GDM1 (cell line): ENCODE measurements at regions not wholly inside any gene's neighbourhood (a gene's known extent, or its start where the extent isn't known, plus 50 kb on each side); places are given as distances from the start of the nearest gene placed in this dataset.

Experiments
- DNase-seq: peaks from one replicate; lab custom pipeline; 2025; lab: John Stamatoyannopoulos, UW

- no peak for DNase-seq
These were observed 222.6 kb downstream of the PRDM2 start for GRCh38 chr1:13922466-13923110.

GRCh38 chr1:13926556-13926955 is 226.6 kb downstream of the PRDM2 start:
- no peak for DNase-seq

- DNase-seq = no peak
These were observed 227.7 kb downstream of the PRDM2 start for GRCh38 chr1:13927736-13928135.

DNA sequence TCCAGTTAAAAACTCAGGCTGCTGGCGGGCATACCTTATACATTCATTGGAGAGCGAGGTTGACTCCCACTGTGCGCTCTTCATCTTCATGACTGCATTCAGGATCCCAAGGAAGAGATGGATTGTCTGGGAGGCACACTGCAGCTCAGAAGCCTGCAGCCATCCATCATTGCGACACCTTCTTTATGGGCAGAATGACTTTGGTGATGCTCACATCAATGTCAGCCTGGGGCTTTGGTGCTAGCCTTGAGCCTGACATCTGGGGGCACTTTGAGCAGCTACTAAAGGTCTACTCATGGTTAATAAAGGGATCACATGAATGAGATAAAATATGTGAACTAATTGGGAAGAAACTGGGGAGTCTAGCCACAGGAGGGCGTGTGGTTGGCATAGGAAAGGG is 229.3 kb downstream of the PRDM2 start:
- no peak for DNase-seq

DNA sequence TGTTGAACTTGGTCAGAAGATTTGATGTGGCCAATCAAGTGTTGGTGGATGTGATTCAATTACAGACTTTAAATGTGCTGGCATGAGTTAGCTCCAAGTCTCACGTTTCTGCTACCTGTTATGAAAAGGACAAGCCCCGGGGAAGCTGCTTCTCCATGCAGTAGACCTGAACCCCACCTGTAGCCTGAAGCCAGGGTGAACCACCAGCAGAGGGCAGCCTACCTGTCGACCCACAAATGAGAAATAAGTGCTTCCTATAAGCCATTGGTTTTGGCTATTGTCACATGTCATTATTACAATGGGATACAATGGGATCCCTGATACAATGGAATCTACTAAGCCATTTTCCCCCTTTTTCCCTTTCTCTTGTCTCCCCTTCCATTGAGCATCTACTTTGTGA is 230.2 kb downstream of the PRDM2 start:
- DNase-seq = no peak

GRCh38 chr1:13931226-13931625 is 231.2 kb downstream of the PRDM2 start:
- no peak for DNase-seq

DNA sequence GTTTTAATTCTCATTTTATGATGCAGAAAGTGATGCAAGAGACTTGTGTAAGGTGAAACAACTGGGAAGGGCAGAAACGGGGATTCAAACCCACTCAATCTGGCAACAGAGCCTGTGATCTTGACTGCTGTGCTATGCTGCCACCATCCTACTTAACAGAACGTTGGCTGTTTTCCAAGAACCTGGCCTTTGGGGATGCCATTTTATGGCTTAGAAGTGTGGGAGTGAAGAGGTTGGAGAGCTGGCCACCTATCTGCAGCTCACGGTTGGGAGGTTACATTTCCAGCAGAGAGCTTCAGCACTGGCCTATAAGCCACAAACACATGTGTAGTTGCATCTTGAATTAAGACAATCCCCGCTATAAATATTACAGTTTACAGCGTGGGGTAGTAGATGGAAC is 235.3 kb downstream of the PRDM2 start:
- no peak for DNase-seq

- no peak for DNase-seq
These were observed 241.3 kb downstream of the PRDM2 start for GRCh38 chr1:13941315-13941714.

- no peak for DNase-seq
These were observed 243.1 kb downstream of the PRDM2 start for GRCh38 chr1:13943055-13943454.

GRCh38 chr1:13945856-13946255 is 245.9 kb downstream of the PRDM2 start:
- no peak for DNase-seq

- DNase-seq = no peak
These were observed 247.7 kb downstream of the PRDM2 start for GRCh38 chr1:13947658-13948057.

DNA sequence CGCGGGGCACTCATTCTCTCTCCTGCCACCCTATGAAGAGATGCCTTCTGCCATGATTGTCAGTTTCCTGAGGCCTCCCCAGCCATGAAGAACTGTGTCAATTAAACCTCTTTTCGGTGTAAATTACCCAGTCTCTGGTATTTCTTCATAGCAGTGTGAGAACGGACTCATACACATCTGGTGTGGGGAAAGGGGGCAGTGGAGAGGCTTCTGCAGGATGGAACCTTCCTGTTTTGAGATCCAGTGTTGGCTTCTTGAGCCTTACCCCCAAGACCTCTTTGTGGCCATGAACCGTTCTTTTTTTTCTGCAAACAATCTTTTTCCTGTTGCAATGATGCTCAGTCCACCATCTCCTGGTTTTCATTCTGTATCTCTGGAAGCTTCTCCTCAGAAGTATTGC is 248.4 kb downstream of the PRDM2 start:
- DNase-seq = no peak

GRCh38 chr1:13948888-13949391 is 249.0 kb downstream of the PRDM2 start:
- no peak for DNase-seq

DNA sequence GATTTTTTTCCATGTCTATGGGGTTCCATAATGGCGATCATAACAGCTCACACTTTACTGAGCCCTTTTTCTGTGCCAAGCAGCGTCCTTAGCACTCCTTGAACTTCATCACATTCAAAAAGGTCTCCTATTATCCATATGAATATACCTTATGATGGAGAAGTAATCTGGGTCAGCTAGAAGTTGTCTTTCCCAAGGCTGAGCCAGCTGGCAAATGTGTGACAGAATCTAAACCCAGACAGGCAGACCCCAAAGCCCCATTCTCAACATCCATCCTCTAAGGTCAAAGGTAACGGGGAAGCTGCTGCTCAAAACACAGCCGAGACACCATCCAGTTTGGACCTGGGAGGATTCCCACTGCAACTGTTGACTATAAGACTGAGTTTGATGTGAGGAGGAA is 249.6 kb downstream of the PRDM2 start:
- DNase-seq = no peak

- DNase-seq = no peak
These were observed 250.6 kb downstream of the PRDM2 start for GRCh38 chr1:13950637-13951036.

DNA sequence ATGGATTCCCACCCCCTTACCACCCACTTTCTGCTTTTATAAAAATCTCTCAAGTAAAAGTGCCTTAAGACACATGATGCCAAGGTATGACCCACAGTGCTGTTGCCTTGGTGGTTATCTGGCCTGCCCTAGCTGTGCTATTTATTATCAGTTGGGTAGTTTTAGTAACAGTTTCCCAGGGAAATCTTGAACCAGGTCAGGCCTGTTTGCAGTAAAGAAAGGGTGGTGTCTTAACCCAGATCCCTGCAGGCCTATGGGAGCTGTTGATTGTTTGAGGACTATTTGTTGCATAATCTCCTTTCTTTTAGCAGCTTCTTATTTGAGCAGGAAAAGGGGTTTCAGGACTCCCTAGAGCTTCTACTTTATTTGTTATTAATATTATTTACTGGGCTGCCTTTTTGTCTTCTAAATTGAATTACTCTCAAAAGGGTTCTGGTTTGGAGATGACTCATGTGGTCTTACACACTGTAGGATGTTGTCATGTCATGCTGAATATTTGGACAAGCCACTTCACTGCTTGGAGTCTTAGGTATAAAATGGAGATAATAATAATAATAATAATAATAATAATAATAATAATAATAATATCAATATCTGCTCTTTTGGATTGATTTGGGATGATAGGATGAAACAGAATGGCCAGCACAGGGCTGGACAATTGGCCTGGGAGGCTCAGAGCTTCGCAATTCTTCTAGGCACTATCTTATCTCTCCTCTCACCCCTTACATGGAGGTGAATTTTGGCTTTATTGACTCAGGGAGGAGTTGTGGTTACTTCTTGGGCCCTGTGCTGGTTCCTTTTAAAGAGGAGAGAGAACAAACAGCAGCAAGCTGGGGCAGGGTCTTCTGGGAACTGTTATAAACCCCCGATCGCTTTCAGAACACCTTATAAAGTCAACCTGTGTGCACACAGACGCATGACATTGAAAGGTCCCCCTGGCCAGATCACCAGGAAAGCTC is 252.1 kb downstream of the PRDM2 start:
- no peak for DNase-seq

GRCh38 chr1:13952985-13953384 is 253.0 kb downstream of the PRDM2 start:
- no peak for DNase-seq

DNA sequence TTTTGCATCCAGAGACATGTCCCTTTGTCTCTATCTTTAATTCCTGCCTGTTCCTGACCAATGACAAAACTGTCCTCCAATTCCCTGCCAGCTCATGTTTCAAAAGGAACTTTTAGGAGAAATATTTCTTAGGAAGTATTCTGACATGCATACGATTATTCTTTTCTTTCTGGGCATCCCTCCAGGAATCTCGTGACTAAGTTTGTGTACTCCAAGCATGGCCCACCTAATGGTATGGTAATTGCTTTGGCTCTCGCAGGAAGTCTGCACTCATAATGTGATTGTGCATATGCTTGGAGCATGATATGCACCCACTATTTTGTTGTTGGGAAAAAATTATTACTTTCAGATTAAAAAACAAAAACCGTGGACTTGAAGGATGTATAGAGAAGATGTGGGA is 256.4 kb downstream of the PRDM2 start:
- DNase-seq = no peak

- peak; percentile 22 for DNase-seq
These were observed 260.5 kb downstream of the PRDM2 start for GRCh38 chr1:13960375-13960987.

- DNase-seq = no peak
These were observed 264.8 kb downstream of the PRDM2 start for GRCh38 chr1:13964768-13965167.

DNA sequence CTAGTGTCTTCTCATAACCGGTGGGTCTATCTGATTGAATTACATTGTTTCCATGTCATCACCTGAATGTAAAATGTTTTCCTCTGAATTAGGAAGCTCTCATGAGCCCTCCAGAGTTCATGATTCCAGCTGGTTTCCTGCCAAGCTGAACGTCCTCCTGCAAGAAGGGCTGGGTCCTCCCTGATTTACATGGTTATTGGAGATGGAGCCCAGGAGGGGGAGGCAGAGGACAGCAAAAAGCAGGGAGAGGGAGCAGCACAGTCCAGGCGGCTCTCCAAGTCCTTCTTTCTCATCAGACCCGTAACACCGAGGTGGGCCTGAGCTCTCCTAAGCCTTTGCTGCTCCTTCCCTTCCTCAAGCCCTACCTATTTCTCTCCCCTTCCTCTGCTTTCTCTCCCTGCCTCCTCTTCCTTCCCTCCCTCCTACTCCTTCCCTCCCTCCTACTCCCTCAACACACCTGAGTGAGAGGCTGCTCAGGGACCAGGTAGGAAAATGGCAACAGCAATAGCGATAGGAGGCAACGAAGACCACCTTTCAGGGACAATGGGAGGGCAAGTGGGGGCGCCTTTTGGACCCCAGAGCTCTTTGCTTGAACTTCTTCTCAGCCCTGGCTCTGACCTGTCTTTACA is 265.9 kb downstream of the PRDM2 start:
- no peak for DNase-seq

DNA sequence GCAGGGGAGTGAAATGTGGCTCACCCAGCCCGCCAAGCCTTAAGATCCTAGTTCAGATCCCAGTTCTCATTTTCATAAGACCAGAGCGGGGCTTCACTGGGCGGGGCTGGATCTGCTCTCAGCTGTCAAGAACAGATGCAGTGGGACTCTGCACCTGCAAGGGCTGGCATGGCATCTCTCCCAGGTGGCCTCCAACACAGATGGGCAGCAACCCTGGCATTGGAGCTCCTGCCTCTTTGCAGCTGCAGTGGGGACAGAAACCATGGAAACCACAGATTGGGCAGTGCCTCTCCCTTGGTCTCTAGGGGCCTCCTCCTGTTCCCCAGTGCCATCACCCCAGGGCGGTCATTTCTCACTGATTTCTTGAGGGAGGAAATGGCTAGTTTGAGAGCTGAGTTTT is 267.7 kb downstream of the PRDM2 start:
- DNase-seq = no peak
